HG03097 (cell line): ENCODE measurements at regions not wholly inside any gene's neighbourhood (a gene's known extent, or its start where the extent isn't known, plus 50 kb on each side); places are given as distances from the start of the nearest gene placed in this dataset.

ENCODE experiments used
- ATAC-seq: cut with Tn5 transposase; IDR thresholded peaks from one replicate; pipeline ENCODE4 v1.9.1; 2021; ENCODE audit not compliant: unreplicated experiment, low FRiP score

- no peak for ATAC-seq
Measured at GRCh38 chr3:106249159-106249558, 380.3 kb upstream of the CBLB start.

GRCh38 chr3:106249981-106250380 lies 381.2 kb upstream of the CBLB start:
- ATAC-seq = no peak

- ATAC-seq = no peak
Measured at GRCh38 chr3:106251160-106251892, 382.5 kb upstream of the CBLB start.

GRCh38 chr3:106255870-106256248 lies 387.0 kb upstream of the CBLB start:
- ATAC-seq = peak; percentile 91

- no peak for ATAC-seq
Measured at GRCh38 chr3:106256249-106256957, 387.6 kb upstream of the CBLB start.

- ATAC-seq = no peak
Measured at GRCh38 chr3:106257172-106257571, 388.4 kb upstream of the CBLB start.

GRCh38 chr3:106261396-106261795 lies 392.6 kb upstream of the CBLB start:
- ATAC-seq = no peak

GRCh38 chr3:106261915-106262683 lies 393.3 kb upstream of the CBLB start:
- no peak for ATAC-seq

- no peak for ATAC-seq
Measured at GRCh38 chr3:106263011-106263410, 394.2 kb upstream of the CBLB start.

GRCh38 chr3:106263546-106263945 lies 394.7 kb upstream of the CBLB start:
- no peak for ATAC-seq

GRCh38 chr3:106265704-106266103 lies 396.9 kb upstream of the CBLB start:
- ATAC-seq = no peak

- ATAC-seq = no peak
Measured at GRCh38 chr3:106268696-106269095, 399.9 kb upstream of the CBLB start.

GRCh38 chr3:106272302-106272701 lies 403.5 kb upstream of the CBLB start:
- no peak for ATAC-seq

- no peak for ATAC-seq
Measured at GRCh38 chr3:106275592-106275991, 406.8 kb upstream of the CBLB start.

GRCh38 chr3:106276151-106276550 lies 407.3 kb upstream of the CBLB start:
- no peak for ATAC-seq

GRCh38 chr3:106276755-106277612 lies 408.2 kb upstream of the CBLB start:
- no peak for ATAC-seq

GRCh38 chr3:106277731-106278130 lies 408.9 kb upstream of the CBLB start:
- no peak for ATAC-seq

- no peak for ATAC-seq
Measured at GRCh38 chr3:106281221-106281620, 412.4 kb upstream of the CBLB start.

- no peak for ATAC-seq
Measured at GRCh38 chr3:106282943-106283342, 414.1 kb upstream of the CBLB start.

- no peak for ATAC-seq
Measured at GRCh38 chr3:106288781-106289180, 420.0 kb upstream of the CBLB start.
